OCI-LY1 (cell line): ENCODE measurements at regions not wholly inside any gene's neighbourhood (a gene's known extent, or its start where the extent isn't known, plus 50 kb on each side); places are given as distances from the start of the nearest gene placed in this dataset.

Experiments
- EZH2 ChIP-seq: fragments of 200-600 bp; sonication (generic), shearing (Covaris generic); IDR thresholded peaks from 2 replicates; pipeline ENCODE4 v1.8.0; 2017; ENCODE audit warnings: borderline replicate concordance, mixed run types, mild to moderate bottlenecking, antibody characterized with exemption, low read length, moderate library complexity, mixed read lengths
- TF ChIP-seq, protein P1 (sequence below): fragments of 200-600 bp; sonication (generic), shearing (Covaris generic); IDR thresholded peaks from 2 replicates; pipeline ENCODE4 v1.5.1; 2017; ENCODE audit warnings: mild to moderate bottlenecking, antibody characterized with exemption, low read length, moderate library complexity, mixed read lengths

- TF ChIP-seq, protein P1, sequence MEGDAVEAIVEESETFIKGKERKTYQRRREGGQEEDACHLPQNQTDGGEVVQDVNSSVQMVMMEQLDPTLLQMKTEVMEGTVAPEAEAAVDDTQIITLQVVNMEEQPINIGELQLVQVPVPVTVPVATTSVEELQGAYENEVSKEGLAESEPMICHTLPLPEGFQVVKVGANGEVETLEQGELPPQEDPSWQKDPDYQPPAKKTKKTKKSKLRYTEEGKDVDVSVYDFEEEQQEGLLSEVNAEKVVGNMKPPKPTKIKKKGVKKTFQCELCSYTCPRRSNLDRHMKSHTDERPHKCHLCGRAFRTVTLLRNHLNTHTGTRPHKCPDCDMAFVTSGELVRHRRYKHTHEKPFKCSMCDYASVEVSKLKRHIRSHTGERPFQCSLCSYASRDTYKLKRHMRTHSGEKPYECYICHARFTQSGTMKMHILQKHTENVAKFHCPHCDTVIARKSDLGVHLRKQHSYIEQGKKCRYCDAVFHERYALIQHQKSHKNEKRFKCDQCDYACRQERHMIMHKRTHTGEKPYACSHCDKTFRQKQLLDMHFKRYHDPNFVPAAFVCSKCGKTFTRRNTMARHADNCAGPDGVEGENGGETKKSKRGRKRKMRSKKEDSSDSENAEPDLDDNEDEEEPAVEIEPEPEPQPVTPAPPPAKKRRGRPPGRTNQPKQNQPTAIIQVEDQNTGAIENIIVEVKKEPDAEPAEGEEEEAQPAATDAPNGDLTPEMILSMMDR = no peak
- no peak for TF ChIP-seq EZH2
These were observed 828.4 kb upstream of the VRK2 start for GRCh38 chr2:57218206-57218605.
